HCT116 (cell line): ENCODE measurements at regions not wholly inside any gene's neighbourhood (a gene's known extent, or its start where the extent isn't known, plus 50 kb on each side); places are given as distances from the start of the nearest gene placed in this dataset.

Experiments used
- CBX3 ChIP-seq: IDR thresholded peaks from 2 replicates; pipeline ENCODE4 v1.6.1; 2012; ENCODE audit warnings: low read depth
- EGR1 ChIP-seq: IDR thresholded peaks from 2 replicates; pipeline ENCODE4 v1.6.1; 2012; ENCODE audit warnings: low read depth
- EZH2 ChIP-seq: fragments of 200-600 bp; sonication (generic); IDR thresholded peaks from 2 replicates; pipeline ENCODE4 v1.6.1; 2017; ENCODE audit warnings: antibody characterized with exemption, mixed run types
- JUND ChIP-seq: IDR thresholded peaks from 2 replicates; pipeline ENCODE4 v1.6.1; 2012
- POLR2A ChIP-seq: IDR thresholded peaks from 2 replicates; pipeline ENCODE4 v1.7.0; 2011; ENCODE audit warnings: borderline replicate concordance; ENCODE audit not compliant: insufficient read depth, insufficient read length; ENCODE audit errors: extremely low read depth
- POLR2AphosphoS5 ChIP-seq: IDR thresholded peaks from 2 replicates; pipeline ENCODE4 v1.6.1; 2011; ENCODE audit warnings: mild to moderate bottlenecking, low read depth, low read length, moderate library complexity
- SP1 ChIP-seq: IDR thresholded peaks from 2 replicates; pipeline ENCODE4 v1.6.1; 2012; ENCODE audit warnings: low read depth
- TF ChIP-seq, protein P1 (sequence below), 3 experiments: fragments of 200-600 bp in 1 of 3; sonication (generic) in 1 of 3; IDR thresholded peaks in 2 of 3; conservative IDR thresholded peaks in 1 of 3; 2 replicates each; pipeline ENCODE4 v1.5.1; 2012 to 2017; ENCODE audit warnings: low read depth in 2 of 3, low read length in 2 of 3, antibody characterized with exemption in 1 of 3, borderline replicate concordance in 1 of 3, control low read depth in 1 of 3, mild to moderate bottlenecking in 1 of 3, mixed read lengths in 1 of 3, mixed run types in 1 of 3, moderate library complexity in 1 of 3; ENCODE audit not compliant: insufficient read depth in 1 of 3
- TF ChIP-seq, protein P2 (sequence below): IDR thresholded peaks from 2 replicates; pipeline ENCODE4 v1.6.1; 2012
- TF ChIP-seq, protein P3 (sequence below): IDR thresholded peaks from 2 replicates; pipeline ENCODE4 v1.6.1; 2012; ENCODE audit warnings: low read depth
- TF ChIP-seq, protein P4 (sequence below): IDR thresholded peaks from 2 replicates; pipeline ENCODE4 v1.6.1; 2011; ENCODE audit warnings: mild to moderate bottlenecking, low read length, moderate library complexity; ENCODE audit not compliant: insufficient replicate concordance; ENCODE audit errors: extremely low read depth

DNA sequence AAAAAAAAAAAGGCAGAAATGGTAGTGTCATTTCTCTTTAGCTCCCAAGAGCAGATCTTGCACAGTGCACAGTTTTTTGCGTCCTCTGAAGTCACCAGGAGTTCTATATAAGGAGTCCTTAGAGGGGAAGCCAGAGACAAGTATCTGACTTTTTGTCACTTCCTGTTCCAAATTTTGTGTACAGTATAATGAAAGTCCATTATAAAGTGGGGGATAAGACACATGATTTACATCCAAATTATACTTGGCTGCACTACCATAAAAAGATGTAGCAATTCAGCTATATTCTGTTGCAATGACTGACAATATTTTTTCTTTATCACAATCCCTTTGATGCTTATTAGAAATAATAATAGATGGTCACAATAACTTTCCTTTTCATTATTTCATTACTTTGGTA is 1276.9 kb upstream of the ADGRL2 start:
- TF ChIP-seq, protein P1, sequence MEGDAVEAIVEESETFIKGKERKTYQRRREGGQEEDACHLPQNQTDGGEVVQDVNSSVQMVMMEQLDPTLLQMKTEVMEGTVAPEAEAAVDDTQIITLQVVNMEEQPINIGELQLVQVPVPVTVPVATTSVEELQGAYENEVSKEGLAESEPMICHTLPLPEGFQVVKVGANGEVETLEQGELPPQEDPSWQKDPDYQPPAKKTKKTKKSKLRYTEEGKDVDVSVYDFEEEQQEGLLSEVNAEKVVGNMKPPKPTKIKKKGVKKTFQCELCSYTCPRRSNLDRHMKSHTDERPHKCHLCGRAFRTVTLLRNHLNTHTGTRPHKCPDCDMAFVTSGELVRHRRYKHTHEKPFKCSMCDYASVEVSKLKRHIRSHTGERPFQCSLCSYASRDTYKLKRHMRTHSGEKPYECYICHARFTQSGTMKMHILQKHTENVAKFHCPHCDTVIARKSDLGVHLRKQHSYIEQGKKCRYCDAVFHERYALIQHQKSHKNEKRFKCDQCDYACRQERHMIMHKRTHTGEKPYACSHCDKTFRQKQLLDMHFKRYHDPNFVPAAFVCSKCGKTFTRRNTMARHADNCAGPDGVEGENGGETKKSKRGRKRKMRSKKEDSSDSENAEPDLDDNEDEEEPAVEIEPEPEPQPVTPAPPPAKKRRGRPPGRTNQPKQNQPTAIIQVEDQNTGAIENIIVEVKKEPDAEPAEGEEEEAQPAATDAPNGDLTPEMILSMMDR (IDR thresholded peaks at IDR 0.05 in 2 of 3, conservative IDR thresholded peaks at IDR 0.05 in 1 of 3; ENCODE audit: borderline replicate concordance in 1 of 3, insufficient read depth in 1 of 3, low read depth in 2 of 3, low read length in 2 of 3) = no peak
- TF ChIP-seq, protein P2, sequence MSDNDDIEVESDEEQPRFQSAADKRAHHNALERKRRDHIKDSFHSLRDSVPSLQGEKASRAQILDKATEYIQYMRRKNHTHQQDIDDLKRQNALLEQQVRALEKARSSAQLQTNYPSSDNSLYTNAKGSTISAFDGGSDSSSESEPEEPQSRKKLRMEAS = no peak
- TF ChIP-seq POLR2A (no peak), POLR2AphosphoS5 (no peak), JUND (no peak), EGR1 (no peak), EZH2 (no peak), CBX3 (no peak), SP1 (no peak)
- TF ChIP-seq, protein P3, sequence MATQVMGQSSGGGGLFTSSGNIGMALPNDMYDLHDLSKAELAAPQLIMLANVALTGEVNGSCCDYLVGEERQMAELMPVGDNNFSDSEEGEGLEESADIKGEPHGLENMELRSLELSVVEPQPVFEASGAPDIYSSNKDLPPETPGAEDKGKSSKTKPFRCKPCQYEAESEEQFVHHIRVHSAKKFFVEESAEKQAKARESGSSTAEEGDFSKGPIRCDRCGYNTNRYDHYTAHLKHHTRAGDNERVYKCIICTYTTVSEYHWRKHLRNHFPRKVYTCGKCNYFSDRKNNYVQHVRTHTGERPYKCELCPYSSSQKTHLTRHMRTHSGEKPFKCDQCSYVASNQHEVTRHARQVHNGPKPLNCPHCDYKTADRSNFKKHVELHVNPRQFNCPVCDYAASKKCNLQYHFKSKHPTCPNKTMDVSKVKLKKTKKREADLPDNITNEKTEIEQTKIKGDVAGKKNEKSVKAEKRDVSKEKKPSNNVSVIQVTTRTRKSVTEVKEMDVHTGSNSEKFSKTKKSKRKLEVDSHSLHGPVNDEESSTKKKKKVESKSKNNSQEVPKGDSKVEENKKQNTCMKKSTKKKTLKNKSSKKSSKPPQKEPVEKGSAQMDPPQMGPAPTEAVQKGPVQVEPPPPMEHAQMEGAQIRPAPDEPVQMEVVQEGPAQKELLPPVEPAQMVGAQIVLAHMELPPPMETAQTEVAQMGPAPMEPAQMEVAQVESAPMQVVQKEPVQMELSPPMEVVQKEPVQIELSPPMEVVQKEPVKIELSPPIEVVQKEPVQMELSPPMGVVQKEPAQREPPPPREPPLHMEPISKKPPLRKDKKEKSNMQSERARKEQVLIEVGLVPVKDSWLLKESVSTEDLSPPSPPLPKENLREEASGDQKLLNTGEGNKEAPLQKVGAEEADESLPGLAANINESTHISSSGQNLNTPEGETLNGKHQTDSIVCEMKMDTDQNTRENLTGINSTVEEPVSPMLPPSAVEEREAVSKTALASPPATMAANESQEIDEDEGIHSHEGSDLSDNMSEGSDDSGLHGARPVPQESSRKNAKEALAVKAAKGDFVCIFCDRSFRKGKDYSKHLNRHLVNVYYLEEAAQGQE = no peak
- TF ChIP-seq, protein P4, sequence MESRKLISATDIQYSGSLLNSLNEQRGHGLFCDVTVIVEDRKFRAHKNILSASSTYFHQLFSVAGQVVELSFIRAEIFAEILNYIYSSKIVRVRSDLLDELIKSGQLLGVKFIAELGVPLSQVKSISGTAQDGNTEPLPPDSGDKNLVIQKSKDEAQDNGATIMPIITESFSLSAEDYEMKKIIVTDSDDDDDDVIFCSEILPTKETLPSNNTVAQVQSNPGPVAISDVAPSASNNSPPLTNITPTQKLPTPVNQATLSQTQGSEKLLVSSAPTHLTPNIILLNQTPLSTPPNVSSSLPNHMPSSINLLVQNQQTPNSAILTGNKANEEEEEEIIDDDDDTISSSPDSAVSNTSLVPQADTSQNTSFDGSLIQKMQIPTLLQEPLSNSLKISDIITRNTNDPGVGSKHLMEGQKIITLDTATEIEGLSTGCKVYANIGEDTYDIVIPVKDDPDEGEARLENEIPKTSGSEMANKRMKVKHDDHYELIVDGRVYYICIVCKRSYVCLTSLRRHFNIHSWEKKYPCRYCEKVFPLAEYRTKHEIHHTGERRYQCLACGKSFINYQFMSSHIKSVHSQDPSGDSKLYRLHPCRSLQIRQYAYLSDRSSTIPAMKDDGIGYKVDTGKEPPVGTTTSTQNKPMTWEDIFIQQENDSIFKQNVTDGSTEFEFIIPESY = no peak
